Central memory CD8-positive, alpha-beta T cell (primary cell): ENCODE measurements at regions not wholly inside any gene's neighbourhood (a gene's known extent, or its start where the extent isn't known, plus 50 kb on each side); places are given as distances from the start of the nearest gene placed in this dataset.
"Not testable (repeated sequence)": the region's sequence is repeated elsewhere in the genome, so short reads cannot be mapped to it uniquely, and the experiment has no call there.

Experiments
- ATAC-seq: fragments of 150-1000 bp; cut with Tn5 transposase; replicated peaks from 2 replicates; pipeline ENCODE4 v1.10.0; 2022; ENCODE audit warnings: mild to moderate bottlenecking, moderate FRiP score, moderate number of reproducible peaks; ENCODE audit not compliant: poor library complexity, severe bottlenecking; ENCODE audit errors: extremely low read depth
- DNase-seq, 2 donors: peaks; one replicate each; pipeline ENCODE4 v3.0.0; 2021; ENCODE audit warnings: low spot score in 2 of 2
- H3K27ac Mint-ChIP-seq: one replicate; pipeline ENCODE4 v1.8.0; 2022; ENCODE audit warnings: low read depth, mild to moderate bottlenecking, moderate library complexity, mixed read lengths
- H3K27me3 Mint-ChIP-seq: one replicate; pipeline ENCODE4 v1.8.0; 2022; ENCODE audit warnings: mixed read lengths
- H3K36me3 Mint-ChIP-seq: one replicate; pipeline ENCODE4 v1.8.0; 2022; ENCODE audit warnings: mild to moderate bottlenecking, moderate library complexity, mixed read lengths; ENCODE audit not compliant: insufficient read depth
- H3K4me1 Mint-ChIP-seq: one replicate; pipeline ENCODE4 v1.8.0; 2022; ENCODE audit warnings: mixed read lengths
- H3K4me3 Mint-ChIP-seq: one replicate; pipeline ENCODE4 v1.8.0; 2022; ENCODE audit warnings: mild to moderate bottlenecking, moderate library complexity, mixed read lengths
- H3K9me3 Mint-ChIP-seq: one replicate; pipeline ENCODE4 v1.8.0; 2022; ENCODE audit warnings: mixed read lengths

DNA sequence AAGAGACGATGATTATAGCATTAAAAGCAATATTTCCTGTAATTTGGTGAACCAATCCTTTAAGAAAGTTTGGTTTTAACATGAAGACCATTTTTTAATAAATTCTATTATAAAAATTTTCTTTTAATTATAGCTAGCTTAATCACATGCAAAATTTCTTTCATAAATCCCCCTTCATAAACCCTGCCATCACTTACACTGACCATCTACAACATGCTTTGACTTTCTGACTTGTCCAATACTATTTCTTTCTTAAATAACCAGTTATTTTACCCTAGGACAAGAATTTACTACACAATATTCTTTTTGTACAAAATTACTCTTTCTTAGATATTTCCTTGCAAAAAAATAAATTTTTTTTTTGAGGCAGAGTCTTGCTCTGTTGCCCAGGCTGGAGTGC, 1334.8 kb downstream of the CDH11 start:
- H3K4me3 Mint-ChIP-seq = no peak overlapping the region
- H3K4me1 Mint-ChIP-seq = no peaks in the 10 kb centered on the region
- H3K27me3 Mint-ChIP-seq = no peaks in the 10 kb centered on the region
- DNase-seq (no peak), ATAC-seq (no peak)
- H3K27ac Mint-ChIP-seq = no peak overlapping the region
- peaks cover 18% of the 10 kb centered on the region for H3K9me3 Mint-ChIP-seq
- H3K36me3 Mint-ChIP-seq = no peaks in the 10 kb centered on the region

DNA sequence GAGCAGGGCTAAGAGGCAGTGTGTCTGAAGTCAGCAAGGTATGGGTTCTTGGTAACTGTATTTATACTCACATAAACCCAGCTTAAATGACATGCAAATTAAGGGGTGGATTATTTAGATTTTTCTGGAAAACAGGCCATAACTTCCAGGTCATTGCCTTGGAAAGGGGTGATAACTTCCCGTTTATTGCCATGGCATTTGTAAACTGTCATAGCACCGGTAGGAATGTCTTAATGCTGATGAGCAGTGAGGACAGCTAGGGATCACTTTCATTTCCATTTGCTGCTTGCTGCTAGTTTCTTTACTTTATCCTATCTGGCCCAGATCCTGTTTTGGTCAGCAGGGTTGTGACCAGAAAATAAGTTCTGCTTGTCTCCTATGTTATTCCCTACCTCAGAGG, 1336.7 kb downstream of the CDH11 start:
- H3K36me3 Mint-ChIP-seq = no peaks in the 10 kb centered on the region
- no peak for DNase-seq
- H3K4me1 Mint-ChIP-seq = no peaks in the 10 kb centered on the region
- peaks cover 18% of the 10 kb centered on the region for H3K9me3 Mint-ChIP-seq
- H3K27me3 Mint-ChIP-seq = no peaks in the 10 kb centered on the region
- H3K27ac Mint-ChIP-seq = no peak overlapping the region
- no peak for ATAC-seq
- no peak overlapping the region for H3K4me3 Mint-ChIP-seq

DNA sequence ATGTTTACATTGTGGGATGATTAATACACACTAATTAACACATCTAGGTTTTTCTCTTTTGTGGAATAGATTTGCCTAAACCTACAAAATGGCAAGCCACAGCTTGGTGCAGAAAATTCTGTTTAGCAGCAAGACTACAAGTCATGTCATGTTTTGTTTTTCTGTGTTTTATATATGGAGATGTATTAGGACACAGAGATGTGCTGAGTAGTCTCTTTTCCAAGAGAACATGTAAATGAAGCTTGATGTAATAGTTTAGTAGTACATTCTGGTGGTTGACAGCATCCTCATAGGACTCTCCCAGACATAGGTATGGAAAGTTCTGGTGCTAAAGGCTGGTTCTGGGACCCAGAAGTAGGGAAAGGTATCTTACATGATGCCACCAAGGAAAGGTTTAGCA, 1345.4 kb downstream of the CDH11 start:
- Mint-ChIP-seq H3K4me1 (no peaks in the 10 kb centered on the region), H3K36me3 (no peaks in the 10 kb centered on the region), H3K9me3 (peaks cover 18% of the 10 kb centered on the region), H3K27me3 (no peaks in the 10 kb centered on the region), H3K27ac (no peak overlapping the region), H3K4me3 (no peak overlapping the region)
- ATAC-seq = no peak
- no peak for DNase-seq

DNA sequence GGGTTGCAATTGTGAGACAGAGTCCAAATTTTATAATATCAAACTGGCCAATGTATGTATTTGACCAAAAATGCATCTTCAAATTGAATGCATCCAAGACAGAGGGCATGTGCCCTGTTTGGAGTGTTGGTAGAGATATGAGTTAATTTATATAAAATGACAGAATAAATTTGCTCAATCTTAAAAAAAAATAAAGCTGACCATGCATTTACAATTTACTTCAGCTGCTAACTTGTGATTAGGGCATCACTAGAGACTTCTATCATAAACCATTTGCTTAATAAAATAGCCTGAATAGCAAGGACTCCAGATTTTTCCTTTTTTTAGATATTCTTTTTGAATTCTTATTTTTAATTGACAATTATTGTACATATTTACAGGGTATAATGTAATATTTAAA, 1345.8 kb downstream of the CDH11 start:
- Mint-ChIP-seq H3K27me3 (no peaks in the 10 kb centered on the region), H3K4me3 (no peak overlapping the region), H3K27ac (no peak overlapping the region), H3K4me1 (no peaks in the 10 kb centered on the region), H3K9me3 (peaks cover 18% of the 10 kb centered on the region), H3K36me3 (no peaks in the 10 kb centered on the region)
- ATAC-seq (no peak), DNase-seq (no peak)

DNA sequence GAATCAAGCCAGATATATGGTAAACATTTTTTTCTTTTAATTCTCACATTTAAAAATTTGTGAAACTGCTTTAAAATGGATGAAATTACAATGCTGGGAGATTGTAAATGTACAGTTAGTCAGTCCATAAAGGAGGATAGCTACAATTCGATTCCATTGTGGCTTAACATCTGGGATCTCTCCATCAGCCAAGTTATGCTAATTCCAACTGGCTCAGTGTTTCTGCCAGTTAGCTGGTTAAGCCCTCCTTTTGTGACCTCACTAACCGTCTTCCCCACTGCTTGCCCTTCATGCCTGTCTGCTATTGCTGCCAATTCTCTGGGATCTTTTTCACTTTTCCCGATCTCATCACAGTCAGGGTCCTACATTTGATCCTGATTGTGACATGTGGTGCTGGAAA, 1347.6 kb downstream of the CDH11 start:
- Mint-ChIP-seq H3K4me3 (no peak overlapping the region), H3K4me1 (no peaks in the 10 kb centered on the region), H3K27me3 (no peaks in the 10 kb centered on the region), H3K9me3 (peaks cover 18% of the 10 kb centered on the region), H3K36me3 (no peaks in the 10 kb centered on the region), H3K27ac (no peak overlapping the region)
- no peak for ATAC-seq
- DNase-seq = no peak

DNA sequence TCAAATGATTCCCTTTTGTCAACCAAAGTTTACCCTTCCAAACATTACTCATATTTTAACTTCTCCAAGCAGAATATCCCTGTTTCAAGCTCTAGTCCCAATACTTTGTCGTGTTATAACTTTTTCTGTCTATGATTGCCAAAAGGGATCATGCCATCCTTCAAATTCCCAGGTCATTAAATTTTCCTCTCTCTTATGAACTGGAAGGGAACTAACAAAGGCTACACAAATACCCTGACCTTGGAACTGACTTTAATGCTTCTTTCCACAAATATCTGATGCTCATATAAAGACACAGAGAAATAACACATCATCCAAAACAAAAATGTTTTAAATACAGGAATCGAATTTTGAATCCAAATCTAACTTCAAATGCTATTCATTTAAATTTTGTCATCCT, 1352.7 kb downstream of the CDH11 start:
- Mint-ChIP-seq H3K27ac (no peak overlapping the region), H3K4me3 (no peak overlapping the region), H3K27me3 (no peaks in the 10 kb centered on the region), H3K36me3 (no peaks in the 10 kb centered on the region), H3K4me1 (no peaks in the 10 kb centered on the region), H3K9me3 (peaks cover 13% of the 10 kb centered on the region)
- ATAC-seq = no peak
- DNase-seq = no peak

DNA sequence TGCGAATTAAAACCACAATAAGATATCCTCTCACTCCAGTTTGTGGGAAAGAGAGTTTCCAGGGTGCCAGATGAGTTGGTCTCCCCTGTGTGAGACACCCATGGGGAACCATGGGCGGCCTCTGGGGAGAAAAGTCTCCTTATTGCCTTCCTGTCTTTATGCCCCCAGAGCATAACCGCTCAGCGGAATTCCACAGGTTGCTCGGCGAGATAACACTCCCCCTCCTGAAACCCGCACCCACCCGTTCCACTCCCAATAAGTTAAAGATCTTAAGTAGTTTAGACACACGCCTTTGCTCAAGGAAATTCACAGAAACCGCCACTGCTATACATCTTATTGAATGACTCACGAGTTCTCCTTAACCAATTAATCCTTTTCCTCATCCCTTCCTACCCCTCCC, 1361.6 kb downstream of the CDH11 start:
- not testable (repeated sequence) for ATAC-seq, H3K27ac Mint-ChIP-seq, DNase-seq, H3K4me1 Mint-ChIP-seq, H3K27me3 Mint-ChIP-seq, H3K4me3 Mint-ChIP-seq, H3K36me3 Mint-ChIP-seq
- H3K9me3 Mint-ChIP-seq = peaks cover 27% of the 10 kb centered on the region

DNA sequence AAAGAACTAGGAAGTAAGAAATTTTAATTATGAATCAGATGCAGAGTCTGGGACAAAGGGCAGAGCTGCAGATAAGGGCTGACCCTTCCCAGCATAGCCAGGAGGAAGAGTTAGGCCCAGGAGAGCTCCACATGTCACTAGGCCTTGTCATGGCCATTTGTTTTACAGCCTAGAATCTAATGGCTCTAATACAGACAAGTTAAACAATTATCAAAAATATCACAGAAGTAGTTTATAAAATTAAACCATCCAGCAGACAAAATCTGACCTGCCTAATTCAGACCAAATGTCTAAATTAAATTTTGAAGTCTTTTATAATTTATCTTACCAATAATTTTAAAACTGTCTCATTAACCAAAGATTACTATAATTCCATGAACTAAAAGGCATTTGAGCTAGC, 1369.5 kb downstream of the CDH11 start:
- DNase-seq (no peak), ATAC-seq (no peak)
- H3K4me3 Mint-ChIP-seq = no peak overlapping the region
- H3K27me3 Mint-ChIP-seq = no peaks in the 10 kb centered on the region
- no peaks in the 10 kb centered on the region for H3K36me3 Mint-ChIP-seq
- no peaks in the 10 kb centered on the region for H3K4me1 Mint-ChIP-seq
- H3K9me3 Mint-ChIP-seq = peaks cover 30% of the 10 kb centered on the region
- H3K27ac Mint-ChIP-seq = no peak overlapping the region

DNA sequence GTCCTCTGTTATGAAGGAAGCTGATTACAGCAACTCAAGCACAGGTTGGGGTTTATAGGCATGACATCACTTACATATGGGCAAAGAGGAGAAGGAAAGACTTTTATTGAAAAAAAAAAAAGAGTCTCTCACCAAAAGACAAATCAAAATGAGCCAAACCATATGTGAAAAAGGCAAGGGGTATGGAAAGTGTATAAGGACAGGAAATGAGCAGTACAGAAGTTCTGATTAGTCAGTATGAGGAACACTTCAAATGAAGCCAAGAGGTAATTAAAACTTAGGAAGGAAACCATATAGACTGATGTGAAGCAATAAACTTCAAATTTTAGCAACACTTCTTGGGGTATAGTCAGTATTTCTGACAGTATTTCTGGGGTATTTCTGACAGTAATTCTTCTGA, 1372.6 kb downstream of the CDH11 start:
- Mint-ChIP-seq H3K4me3 (no peak overlapping the region), H3K27ac (no peak overlapping the region), H3K4me1 (no peaks in the 10 kb centered on the region), H3K27me3 (no peaks in the 10 kb centered on the region), H3K36me3 (no peaks in the 10 kb centered on the region), H3K9me3 (peaks cover 45% of the 10 kb centered on the region)
- DNase-seq = no peak
- no peak for ATAC-seq

DNA sequence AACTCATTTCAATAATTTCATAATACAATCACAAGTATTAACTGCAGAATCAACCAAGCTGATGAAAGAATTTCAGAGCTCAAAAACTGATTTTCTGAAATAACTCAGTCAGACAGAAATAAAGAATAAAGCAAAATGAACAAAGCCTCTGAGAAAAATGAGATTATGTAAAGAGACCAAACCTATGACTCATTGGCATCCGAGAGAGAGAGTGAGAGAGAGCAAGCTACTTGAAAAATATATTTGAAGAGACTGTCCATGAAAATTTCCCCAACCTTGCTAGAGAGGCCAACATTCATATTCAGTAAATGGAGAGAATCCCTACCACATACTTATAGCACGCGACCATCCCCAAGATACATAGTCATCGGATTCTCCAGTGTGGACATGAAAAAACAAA, 1376.4 kb downstream of the CDH11 start:
- DNase-seq (no peak), ATAC-seq (no peak)
- Mint-ChIP-seq H3K4me3 (no peak overlapping the region), H3K9me3 (peaks cover 45% of the 10 kb centered on the region), H3K27me3 (no peaks in the 10 kb centered on the region), H3K36me3 (no peaks in the 10 kb centered on the region), H3K4me1 (no peaks in the 10 kb centered on the region), H3K27ac (no peak overlapping the region)

DNA sequence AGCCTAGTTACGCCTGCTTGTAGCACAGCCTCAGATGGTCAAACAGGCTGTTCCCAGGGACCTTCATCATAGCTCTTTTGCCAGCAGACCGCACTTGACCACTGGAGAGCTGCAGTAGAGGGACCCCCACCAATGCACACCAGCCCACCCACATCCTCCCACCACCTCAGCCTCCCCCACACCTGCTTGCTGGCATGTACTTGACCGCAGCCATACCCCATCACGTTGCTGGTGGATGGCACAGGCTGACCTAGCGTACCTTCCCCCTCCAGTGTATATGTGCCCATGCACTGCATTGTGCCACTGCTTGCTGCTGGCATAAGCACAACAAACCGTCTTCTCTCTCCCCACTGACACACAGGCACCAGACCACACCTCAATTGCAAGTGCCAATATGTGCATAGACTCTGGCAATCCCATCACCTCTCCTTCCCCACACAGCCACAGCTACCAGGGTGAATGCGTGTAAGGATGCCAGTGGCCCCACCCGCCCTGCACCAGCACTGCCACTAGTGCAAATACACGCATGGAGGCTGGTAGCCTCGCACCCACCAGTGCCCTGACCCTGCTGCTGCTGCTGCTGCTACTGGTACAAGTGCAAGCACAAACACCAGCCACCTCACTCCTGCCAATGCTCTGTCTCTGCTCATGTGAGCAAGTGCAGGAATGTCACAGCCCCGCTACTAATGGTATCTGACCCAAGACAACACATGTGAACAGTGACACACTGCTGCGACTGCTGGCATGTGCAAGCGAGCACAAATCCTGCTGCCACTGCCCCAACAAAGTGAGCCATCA, 1377.6 kb downstream of the CDH11 start:
- no peak for DNase-seq
- Mint-ChIP-seq H3K27me3 (no peaks in the 10 kb centered on the region), H3K4me3 (no peak overlapping the region), H3K9me3 (peaks cover 35% of the 10 kb centered on the region), H3K4me1 (no peaks in the 10 kb centered on the region), H3K27ac (no peak overlapping the region), H3K36me3 (no peaks in the 10 kb centered on the region)
- no peak for ATAC-seq

DNA sequence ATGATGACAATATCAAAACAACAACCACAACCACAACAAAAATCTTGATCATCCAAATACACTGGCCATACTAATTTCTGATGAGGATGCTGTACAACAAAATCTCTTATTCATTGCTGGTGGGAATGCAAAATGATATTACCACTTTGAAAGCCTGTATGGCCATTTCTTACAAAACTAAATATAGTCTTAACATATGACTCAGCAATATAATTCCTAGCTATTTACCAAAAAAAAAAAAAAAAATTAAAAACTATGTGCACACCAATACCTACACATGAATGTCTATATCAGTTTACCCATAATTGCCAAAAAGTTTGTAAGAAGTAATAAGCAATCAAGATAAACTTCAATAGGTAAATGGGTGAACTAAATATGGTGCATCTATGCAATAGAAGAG, 1379.7 kb downstream of the CDH11 start:
- no peaks in the 10 kb centered on the region for H3K36me3 Mint-ChIP-seq
- H3K9me3 Mint-ChIP-seq = peaks cover 33% of the 10 kb centered on the region
- DNase-seq = no peak
- H3K4me1 Mint-ChIP-seq = no peaks in the 10 kb centered on the region
- no peak for ATAC-seq
- H3K27ac Mint-ChIP-seq = no peak overlapping the region
- H3K4me3 Mint-ChIP-seq = no peak overlapping the region
- H3K27me3 Mint-ChIP-seq = no peaks in the 10 kb centered on the region

DNA sequence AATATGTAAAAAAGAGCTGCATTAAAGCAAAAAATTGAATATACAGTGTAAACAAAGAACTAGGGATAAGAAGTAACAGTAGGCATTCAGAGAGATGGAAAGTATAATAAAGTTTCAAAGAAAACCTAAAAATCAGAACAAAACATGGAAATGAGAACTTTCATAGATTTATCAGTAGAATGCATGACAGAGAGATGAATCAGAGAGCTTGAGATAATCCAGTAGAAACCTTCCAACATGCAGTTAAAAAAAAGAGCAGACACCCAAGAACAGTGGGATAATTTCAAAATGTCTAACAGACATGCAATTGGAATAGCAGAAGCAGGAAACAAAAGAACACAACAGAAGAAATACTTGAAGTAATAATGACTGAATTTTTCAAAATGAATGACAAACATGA, 1384.2 kb downstream of the CDH11 start:
- no peaks in the 10 kb centered on the region for H3K4me1 Mint-ChIP-seq
- H3K9me3 Mint-ChIP-seq = peaks cover 25% of the 10 kb centered on the region
- no peaks in the 10 kb centered on the region for H3K36me3 Mint-ChIP-seq
- H3K4me3 Mint-ChIP-seq = no peak overlapping the region
- no peak overlapping the region for H3K27ac Mint-ChIP-seq
- ATAC-seq (no peak), DNase-seq (no peak)
- no peaks in the 10 kb centered on the region for H3K27me3 Mint-ChIP-seq
